ENCODE measurements at regions not wholly inside any gene's neighbourhood (a gene's known extent, or its start where the extent isn't known, plus 50 kb on each side); places are given as distances from the start of the nearest gene placed in this dataset.

DNA sequence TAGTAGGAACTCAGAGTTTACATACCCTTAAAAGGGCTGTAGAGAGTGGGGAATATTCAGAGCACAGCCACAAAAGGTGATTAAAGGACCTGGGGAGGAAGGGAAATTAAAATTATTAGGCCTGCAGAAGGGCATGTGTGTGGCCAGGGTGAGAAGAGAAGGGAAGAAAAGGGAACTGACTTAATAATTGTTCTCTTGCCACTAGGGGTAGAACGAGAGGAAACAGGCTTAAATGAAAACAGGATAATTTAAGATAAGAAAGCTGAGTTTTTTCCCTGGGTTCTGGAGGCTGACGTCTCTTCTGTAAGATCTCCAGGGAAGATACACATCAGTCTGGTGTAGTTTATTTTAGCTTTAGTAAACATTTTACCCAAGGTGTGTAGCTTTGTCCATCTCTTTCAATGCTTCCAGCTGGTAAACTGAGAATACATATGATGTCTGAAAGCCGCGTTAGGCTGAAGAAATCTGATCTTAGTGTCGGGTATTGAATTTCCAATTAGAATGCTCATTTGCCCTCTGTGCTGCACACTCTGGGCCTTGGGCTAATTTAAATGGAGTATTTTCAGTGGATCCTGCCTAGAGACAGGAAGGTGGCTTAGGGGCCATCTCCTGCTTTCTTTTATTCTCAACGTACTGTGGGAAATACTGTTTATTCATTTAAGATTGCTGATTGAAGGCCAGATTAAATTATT lies 416.8 kb downstream of the TMEM38B start:
- no peak overlapping the region for H3K4me3 ChIP-seq (ENCODE audit: low read depth, low read length)
- ChIA-PET POLR2A (no interaction called here), CTCF (no interaction called here)
- no peak for DNase-seq (ENCODE audit: low read depth, low spot score)
- TF ChIP-seq, protein P1, sequence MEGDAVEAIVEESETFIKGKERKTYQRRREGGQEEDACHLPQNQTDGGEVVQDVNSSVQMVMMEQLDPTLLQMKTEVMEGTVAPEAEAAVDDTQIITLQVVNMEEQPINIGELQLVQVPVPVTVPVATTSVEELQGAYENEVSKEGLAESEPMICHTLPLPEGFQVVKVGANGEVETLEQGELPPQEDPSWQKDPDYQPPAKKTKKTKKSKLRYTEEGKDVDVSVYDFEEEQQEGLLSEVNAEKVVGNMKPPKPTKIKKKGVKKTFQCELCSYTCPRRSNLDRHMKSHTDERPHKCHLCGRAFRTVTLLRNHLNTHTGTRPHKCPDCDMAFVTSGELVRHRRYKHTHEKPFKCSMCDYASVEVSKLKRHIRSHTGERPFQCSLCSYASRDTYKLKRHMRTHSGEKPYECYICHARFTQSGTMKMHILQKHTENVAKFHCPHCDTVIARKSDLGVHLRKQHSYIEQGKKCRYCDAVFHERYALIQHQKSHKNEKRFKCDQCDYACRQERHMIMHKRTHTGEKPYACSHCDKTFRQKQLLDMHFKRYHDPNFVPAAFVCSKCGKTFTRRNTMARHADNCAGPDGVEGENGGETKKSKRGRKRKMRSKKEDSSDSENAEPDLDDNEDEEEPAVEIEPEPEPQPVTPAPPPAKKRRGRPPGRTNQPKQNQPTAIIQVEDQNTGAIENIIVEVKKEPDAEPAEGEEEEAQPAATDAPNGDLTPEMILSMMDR (IDR thresholded peaks at IDR 0.05; ENCODE audit: insufficient read depth, low read length, missing control alignments): no peak

DNA sequence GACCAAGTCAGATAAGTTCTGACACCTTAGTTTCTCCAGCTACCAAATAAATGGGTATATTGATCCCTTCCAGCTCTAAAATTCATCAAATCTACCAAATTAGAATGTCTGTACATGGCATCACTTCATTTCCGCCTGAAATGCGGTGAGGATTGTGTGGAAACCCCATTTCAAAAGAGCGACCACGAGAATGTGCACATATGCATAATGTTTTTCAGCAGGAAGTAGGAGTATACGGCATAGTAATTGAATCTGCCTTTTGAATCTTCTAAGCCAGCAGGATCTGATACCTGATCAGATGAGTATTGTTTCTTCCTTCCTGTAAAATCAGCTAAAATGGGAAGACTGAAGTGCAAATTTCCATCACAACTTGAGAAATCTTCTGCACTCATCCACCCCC lies 418.6 kb downstream of the TMEM38B start:
- ChIA-PET POLR2A (no interaction called here), CTCF (no interaction called here)
- H3K4me3 ChIP-seq (ENCODE audit: low read depth, low read length): no peak overlapping the region
- TF ChIP-seq, protein P1 (IDR thresholded peaks at IDR 0.05; ENCODE audit: insufficient read depth, low read length, missing control alignments): no peak
- DNase-seq (ENCODE audit: low read depth, low spot score): no peak

- no peak for DNase-seq (ENCODE audit: low read depth, low spot score)
- CTCF ChIA-PET: no interaction called here
- H3K4me3 ChIP-seq (ENCODE audit: low read depth, low read length): no peak overlapping the region
Observed at GRCh38 chr9:106119176-106119575, 424.8 kb downstream of the TMEM38B start.

GRCh38 chr9:106120071-106120470 lies 425.7 kb downstream of the TMEM38B start:
- ChIA-PET CTCF (no interaction called here), POLR2A (no interaction called here)
- H3K4me3 ChIP-seq (ENCODE audit: low read depth, low read length): no peak overlapping the region
- no peak for DNase-seq (ENCODE audit: low read depth, low spot score)
- TF ChIP-seq, protein P1 (IDR thresholded peaks at IDR 0.05; ENCODE audit: insufficient read depth, low read length, missing control alignments): no peak

More at GRCh38 chr9:106119176-106119575, 424.8 kb downstream of the TMEM38B start:
- TF ChIP-seq, protein P1 (IDR thresholded peaks at IDR 0.05; ENCODE audit: insufficient read depth, low read length, missing control alignments): no peak
- POLR2A ChIA-PET: no interaction called here

DNA sequence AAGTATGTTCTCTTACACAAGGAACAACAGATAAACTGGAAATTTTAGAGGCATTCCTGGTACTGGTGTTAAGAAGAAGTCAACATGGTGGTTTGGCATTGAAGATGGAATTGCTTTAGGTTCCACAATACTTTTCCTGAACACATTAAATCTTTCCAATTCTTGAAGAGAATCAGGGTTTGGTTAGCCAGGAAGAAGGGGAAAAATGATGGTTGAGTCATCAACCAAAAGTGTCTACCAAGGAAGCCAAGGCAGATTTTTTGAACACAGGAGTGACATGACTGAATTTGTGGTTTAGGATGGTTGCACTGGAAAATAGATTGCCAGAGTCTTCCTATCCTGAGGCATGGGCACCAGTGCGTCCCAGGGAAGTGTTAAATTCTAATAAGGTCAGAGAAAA lies 433.4 kb downstream of the TMEM38B start:
- ChIA-PET CTCF (no interaction called here), POLR2A (no interaction called here)
- H3K4me3 ChIP-seq (ENCODE audit: low read depth, low read length): no peak overlapping the region
- no peak for DNase-seq (ENCODE audit: low read depth, low spot score)
- TF ChIP-seq, protein P1 (IDR thresholded peaks at IDR 0.05; ENCODE audit: insufficient read depth, low read length, missing control alignments): no peak

- no peak overlapping the region for H3K4me3 ChIP-seq (ENCODE audit: low read depth, low read length)
- no peak for DNase-seq (ENCODE audit: low read depth, low spot score)
- TF ChIP-seq, protein P1 (IDR thresholded peaks at IDR 0.05; ENCODE audit: insufficient read depth, low read length, missing control alignments): no peak
- POLR2A ChIA-PET: no interaction called here
- CTCF ChIA-PET: no interaction called here
Observed at GRCh38 chr9:106130374-106130773, 436.0 kb downstream of the TMEM38B start.
